ENCODE measurements at regions not wholly inside any gene's neighbourhood (a gene's known extent, or its start where the extent isn't known, plus 50 kb on each side); places are given as distances from the start of the nearest gene placed in this dataset.
"Not testable (repeated sequence)": the region's sequence is repeated elsewhere in the genome, so short reads cannot be mapped to it uniquely, and the experiment has no call there.

GRCh38 chr4:17010426-17011087 is 112.1 kb upstream of the LDB2 start:
- no peaks in the 10 kb centered on the region for H3K36me3 ChIP-seq (ENCODE audit: insufficient read depth, low read length)
- no peak overlapping the region for H3K4me3 ChIP-seq (ENCODE audit: low read length)
- no peak overlapping the region for H3K9ac ChIP-seq (ENCODE audit: low read depth, low read length)
- H3K27me3 ChIP-seq (ENCODE audit: insufficient read depth, low read length): no peaks in the 10 kb centered on the region
- peaks cover 8% of the 10 kb centered on the region; the same call in 1 of the 2 replicates for H3K4me1 ChIP-seq (ENCODE audit: insufficient read depth, low read length)
- 93% methylated on average over 13 of the region's 13 CpGs for WGBS
- H3K9me3 ChIP-seq (ENCODE audit: insufficient read depth, low read depth, low read length): no peaks in the 10 kb centered on the region
- H3K27ac ChIP-seq (ENCODE audit: low read depth, low read length): no peak overlapping the region

GRCh38 chr4:17009871-17010367 is 111.5 kb upstream of the LDB2 start:
- no peak overlapping the region for H3K4me3 ChIP-seq (ENCODE audit: low read length)

GRCh38 chr4:17008834-17009345 is 110.4 kb upstream of the LDB2 start:
- Histone ChIP-seq H3K4me3 (ENCODE audit: low read length) (no peak overlapping the region), H3K27ac (ENCODE audit: low read depth, low read length) (no peak overlapping the region), H3K27me3 (ENCODE audit: insufficient read depth, low read length) (no peaks in the 10 kb centered on the region), H3K9ac (ENCODE audit: low read depth, low read length) (no peak overlapping the region), H3K9me3 (ENCODE audit: insufficient read depth, low read depth, low read length) (no peaks in the 10 kb centered on the region), H3K36me3 (ENCODE audit: insufficient read depth, low read length) (no peaks in the 10 kb centered on the region), H3K4me1 (ENCODE audit: insufficient read depth, low read length) (peaks cover 21% of the 10 kb centered on the region)
- 100% methylated on average over 1 of the region's 2 CpGs for WGBS

More at GRCh38 chr4:17009871-17010367, 111.5 kb upstream of the LDB2 start:
- H3K4me1 ChIP-seq (ENCODE audit: insufficient read depth, low read length): peaks cover 11% of the 10 kb centered on the region
- H3K9me3 ChIP-seq (ENCODE audit: insufficient read depth, low read depth, low read length): no peaks in the 10 kb centered on the region
- 87% methylated on average over 9 of the region's 10 CpGs for WGBS
- H3K27ac ChIP-seq (ENCODE audit: low read depth, low read length): no peak overlapping the region
- H3K9ac ChIP-seq (ENCODE audit: low read depth, low read length): no peak overlapping the region
- no peaks in the 10 kb centered on the region for H3K36me3 ChIP-seq (ENCODE audit: insufficient read depth, low read length)
- H3K27me3 ChIP-seq (ENCODE audit: insufficient read depth, low read length): no peaks in the 10 kb centered on the region

GRCh38 chr4:17003606-17004392 is 105.4 kb upstream of the LDB2 start:
- 13% methylated on average over 15 of the region's 16 CpGs for whole genome bisulfite sequencing
- not testable (repeated sequence) for H3K9me3 ChIP-seq (ENCODE audit: insufficient read depth, low read depth, low read length); H3K4me3 ChIP-seq (ENCODE audit: low read length); H3K36me3 ChIP-seq (ENCODE audit: insufficient read depth, low read length); H3K27me3 ChIP-seq (ENCODE audit: insufficient read depth, low read length)
- H3K4me1 ChIP-seq (ENCODE audit: insufficient read depth, low read length): peaks cover 19% of the 10 kb centered on the region
- H3K27ac ChIP-seq (ENCODE audit: low read depth, low read length): peak overlapping the region; percentile 93
- peak overlapping the region; percentile 73 for H3K9ac ChIP-seq (ENCODE audit: low read depth, low read length)

- Histone ChIP-seq H3K9ac (ENCODE audit: low read depth, low read length) (no peak overlapping the region), H3K27ac (ENCODE audit: low read depth, low read length) (peak overlapping the region; percentile 68; the same call in 1 of the 2 replicates), H3K9me3 (ENCODE audit: insufficient read depth, low read depth, low read length) (0 out of 2 replicates have a peak, but pooled peaks cover 6% of the 10 kb centered on the region), H3K4me1 (ENCODE audit: insufficient read depth, low read length) (peaks cover 26% of the 10 kb centered on the region), H3K36me3 (ENCODE audit: insufficient read depth, low read length) (no peaks in the 10 kb centered on the region), H3K27me3 (ENCODE audit: insufficient read depth, low read length) (no peaks in the 10 kb centered on the region), H3K4me3 (ENCODE audit: low read length) (no peak overlapping the region)
- 15% methylated on average over 1 of the region's 1 CpG for WGBS
These were observed 97.0 kb upstream of the LDB2 start for GRCh38 chr4:16995451-16995850.

- no peak overlapping the region for H3K9ac ChIP-seq (ENCODE audit: low read depth, low read length)
These were observed 95.8 kb upstream of the LDB2 start for GRCh38 chr4:16993956-16994840.

DNA sequence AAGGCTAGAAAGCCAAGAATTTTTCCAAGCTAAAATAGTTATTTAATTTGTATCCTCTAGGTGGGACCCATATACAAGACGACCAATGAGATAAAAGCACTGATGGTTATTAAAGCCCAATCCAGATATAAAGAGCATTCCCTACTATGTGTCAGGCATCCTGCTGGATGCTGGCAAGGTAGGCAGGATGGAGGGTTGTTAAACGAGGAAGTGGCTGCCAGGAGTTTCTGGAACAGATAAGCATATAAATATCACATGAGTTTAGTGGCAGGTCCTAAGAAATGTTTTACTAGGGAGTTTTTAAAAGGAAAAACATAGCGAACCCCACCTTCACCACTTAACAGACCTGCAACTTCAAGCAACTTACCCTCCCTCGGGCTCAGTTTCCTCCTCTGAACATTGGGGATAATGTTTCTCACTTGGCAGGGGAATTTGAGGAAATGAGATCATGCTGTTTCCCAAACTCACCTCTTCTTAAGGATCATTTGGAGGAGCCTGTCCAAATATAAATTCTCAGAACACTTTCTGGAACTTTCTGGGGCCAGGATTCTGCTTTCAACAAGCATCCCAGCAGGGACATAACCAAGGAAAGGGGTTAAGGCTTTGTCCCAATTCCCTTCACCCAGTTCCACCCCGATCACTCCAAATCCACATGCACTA is 94.3 kb upstream of the LDB2 start:
- 94% methylated on average over 3 of the region's 5 CpGs for WGBS
- no peaks in the 10 kb centered on the region for H3K36me3 ChIP-seq (ENCODE audit: insufficient read depth, low read length)
- H3K27ac ChIP-seq (ENCODE audit: low read depth, low read length): no peak overlapping the region
- H3K9me3 ChIP-seq (ENCODE audit: insufficient read depth, low read depth, low read length): 0 out of 2 replicates have a peak, but pooled peaks cover 6% of the 10 kb centered on the region
- H3K27me3 ChIP-seq (ENCODE audit: insufficient read depth, low read length): no peaks in the 10 kb centered on the region
- H3K9ac ChIP-seq (ENCODE audit: low read depth, low read length): no peak overlapping the region
- H3K4me1 ChIP-seq (ENCODE audit: insufficient read depth, low read length): peaks cover 26% of the 10 kb centered on the region
- H3K4me3 ChIP-seq (ENCODE audit: low read length): no peak overlapping the region

More at GRCh38 chr4:16993956-16994840, 95.8 kb upstream of the LDB2 start:
- Histone ChIP-seq H3K9me3 (ENCODE audit: insufficient read depth, low read depth, low read length) (0 out of 2 replicates have a peak, but pooled peaks cover 6% of the 10 kb centered on the region), H3K4me3 (ENCODE audit: low read length) (no peak overlapping the region), H3K36me3 (ENCODE audit: insufficient read depth, low read length) (no peaks in the 10 kb centered on the region), H3K27ac (ENCODE audit: low read depth, low read length) (peak overlapping the region; percentile 68), H3K27me3 (ENCODE audit: insufficient read depth, low read length) (no peaks in the 10 kb centered on the region), H3K4me1 (ENCODE audit: insufficient read depth, low read length) (peaks cover 26% of the 10 kb centered on the region)
- WGBS: 31% methylated on average over 5 of the region's 5 CpGs

DNA sequence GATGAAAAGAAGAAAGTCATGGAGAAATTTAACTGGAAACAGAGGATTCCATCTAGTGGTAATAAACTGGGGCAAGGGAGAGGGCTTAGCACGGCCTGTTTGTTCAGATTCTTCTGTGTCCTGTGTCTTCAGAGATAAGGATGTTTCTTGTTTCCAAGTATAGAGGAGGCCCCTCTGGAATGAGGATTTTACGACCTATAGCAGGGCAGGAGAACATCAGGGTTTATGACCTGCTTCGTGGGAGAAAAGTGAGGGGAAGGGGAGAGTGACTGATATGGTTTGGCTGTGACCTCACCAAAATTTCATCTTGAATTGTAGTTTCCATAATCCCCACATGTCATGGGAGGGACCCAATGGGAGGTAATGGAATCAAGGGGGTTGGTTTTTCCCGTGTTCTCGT is 93.0 kb upstream of the LDB2 start:
- Histone ChIP-seq H3K9ac (ENCODE audit: low read depth, low read length) (no peak overlapping the region), H3K27me3 (ENCODE audit: insufficient read depth, low read length) (no peaks in the 10 kb centered on the region), H3K27ac (ENCODE audit: low read depth, low read length) (no peak overlapping the region), H3K4me3 (ENCODE audit: low read length) (no peak overlapping the region), H3K4me1 (ENCODE audit: insufficient read depth, low read length) (peaks cover 26% of the 10 kb centered on the region), H3K36me3 (ENCODE audit: insufficient read depth, low read length) (no peaks in the 10 kb centered on the region), H3K9me3 (ENCODE audit: insufficient read depth, low read depth, low read length) (no peaks in the 10 kb centered on the region)
- 86% methylated on average over 5 of the region's 5 CpGs for WGBS

- 89% methylated on average over 1 of the region's 1 CpG for WGBS
- Histone ChIP-seq H3K9me3 (ENCODE audit: insufficient read depth, low read depth, low read length) (no peaks in the 10 kb centered on the region), H3K4me3 (ENCODE audit: low read length) (no peak overlapping the region), H3K27me3 (ENCODE audit: insufficient read depth, low read length) (no peaks in the 10 kb centered on the region), H3K27ac (ENCODE audit: low read depth, low read length) (no peak overlapping the region), H3K4me1 (ENCODE audit: insufficient read depth, low read length) (peaks cover 10% of the 10 kb centered on the region; the same call in 1 of the 2 replicates), H3K36me3 (ENCODE audit: insufficient read depth, low read length) (no peaks in the 10 kb centered on the region), H3K9ac (ENCODE audit: low read depth, low read length) (no peak overlapping the region)
These were observed 90.9 kb upstream of the LDB2 start for GRCh38 chr4:16989371-16989770.

DNA sequence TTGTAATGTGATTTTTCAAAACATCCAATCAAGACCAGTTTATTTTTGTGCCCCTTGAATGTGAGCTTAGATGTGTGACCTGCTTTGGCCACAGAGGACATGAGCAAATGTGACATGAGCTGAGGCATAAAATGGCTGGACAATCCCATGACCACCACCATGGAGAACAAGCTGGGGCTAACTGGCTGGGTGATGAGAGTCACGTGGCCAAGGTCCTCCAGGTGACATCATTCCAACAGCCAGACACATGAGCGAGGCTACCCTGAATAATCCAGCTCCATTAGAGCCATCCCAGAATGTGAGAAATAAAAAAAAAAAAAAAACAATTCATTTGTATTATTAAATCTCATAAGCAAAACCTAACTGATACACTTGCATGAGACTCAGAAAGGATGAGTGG is 90.4 kb upstream of the LDB2 start:
- Histone ChIP-seq H3K9me3 (ENCODE audit: insufficient read depth, low read depth, low read length) (no peaks in the 10 kb centered on the region), H3K27me3 (ENCODE audit: insufficient read depth, low read length) (no peaks in the 10 kb centered on the region), H3K4me3 (ENCODE audit: low read length) (no peak overlapping the region), H3K27ac (ENCODE audit: low read depth, low read length) (no peak overlapping the region), H3K9ac (ENCODE audit: low read depth, low read length) (no peak overlapping the region), H3K36me3 (ENCODE audit: insufficient read depth, low read length) (no peaks in the 10 kb centered on the region), H3K4me1 (ENCODE audit: insufficient read depth, low read length) (peaks cover 4% of the 10 kb centered on the region; the same call in 1 of the 2 replicates)
- 93% methylated on average over 2 of the region's 2 CpGs for WGBS
